HCT116 (cell line): ENCODE measurements at regions not wholly inside any gene's neighbourhood (a gene's known extent, or its start where the extent isn't known, plus 50 kb on each side); places are given as distances from the start of the nearest gene placed in this dataset.

Experiments used
- ATAC-seq: fragments of 200-7000 bp; cut with Tn5 transposase; 2 replicates; pipeline ENCODE4 v1.9.1; 2020; ENCODE audit warnings: mild to moderate bottlenecking, moderate library complexity
- BruUV-seq: library from RNA; stranded (reverse); fragments of 400-500 nt; replicated peaks from 2 replicates; lab custom pipeline; 2021; lab: Mats Ljungman, UMichigan
- CTCF ChIA-PET: fragments of 300-600 bp; sonication (Branson Sonifier 250); formaldehyde crosslinking; loops from one replicate; lab custom pipeline; 2021; ENCODE audit warnings: antibody characterized with exemption; lab: Charles Lee
- POLR2A ChIA-PET: fragments of 300-600, 350-600 bp; sonication (Branson Sonifier 250); formaldehyde crosslinking; loops from one replicate; lab custom pipeline; 2021; ENCODE audit warnings: antibody characterized with exemption; lab: Charles Lee
- RAD21 ChIA-PET, 2 experiments: fragments of 300-600 bp; sonication (Branson Sonifier 250); formaldehyde crosslinking; loops; one replicate each; lab custom pipeline; 2023; ENCODE audit warnings: low total read pairs in 2 of 2; ENCODE audit not compliant: uncharacterized antibody in 2 of 2, unreplicated experiment in 2 of 2, low non-redundant PET in 1 of 2; lab: Charles Lee
- DNase-seq: peaks from one replicate; pipeline ENCODE4 v3.0.0-alpha.2; 2010; ENCODE audit warnings: low read depth, low spot score
- H2AFZ ChIP-seq: fragments of 200-600 bp; shearing (Covaris generic), sonication (generic); 2 replicates; pipeline ENCODE4 v1.6.1; 2017; ENCODE audit warnings: low read depth, mixed run types, mixed read lengths, antibody characterized with exemption, low read length; ENCODE audit not compliant: poor library complexity, severe bottlenecking
- H3K27ac ChIP-seq: 2 replicates; pipeline ENCODE4 v1.5.1; 2012; ENCODE audit warnings: low read depth, low read length
- H3K27me3 ChIP-seq: fragments of 200-600 bp; sonication (generic); 2 replicates; pipeline ENCODE4 v1.6.1; 2016; ENCODE audit warnings: mixed run types, low read length, mixed read lengths; ENCODE audit not compliant: insufficient read depth
- H3K36me3 ChIP-seq, 2 experiments: fragments of 200-500 bp in 1 of 2; fragments of 200-600 bp in 1 of 2; sonication (Bioruptor generic) in 1 of 2; sonication (generic) in 1 of 2; 2 replicates each; pipeline versions ENCODE4 v1.5.1 to v1.6.1; 2014 to 2016; ENCODE audit warnings: low read length in 2 of 2, inconsistent platforms in 1 of 2, mixed read lengths in 1 of 2, mixed run types in 1 of 2; ENCODE audit not compliant: insufficient read depth in 2 of 2, control insufficient read depth in 1 of 2
- H3K4me1 ChIP-seq, 2 experiments: fragments of 200-600 bp in 1 of 2; sonication (generic) in 1 of 2; 2 replicates each; pipeline versions ENCODE4 v1.5.1 to v1.6.1; 2012 to 2017; ENCODE audit warnings: low read length in 2 of 2, inconsistent platforms in 1 of 2, mild to moderate bottlenecking in 1 of 2, mixed read lengths in 1 of 2, mixed run types in 1 of 2, moderate library complexity in 1 of 2; ENCODE audit not compliant: insufficient read depth in 2 of 2, control insufficient read depth in 1 of 2
- H3K4me2 ChIP-seq: fragments of 200-600 bp; sonication (generic); 2 replicates; pipeline ENCODE4 v1.6.1; 2017; ENCODE audit warnings: mixed run types, low read length, mixed read lengths
- H3K4me3 ChIP-seq, 2 experiments: fragments of 200-600 bp in 1 of 2; sonication (generic) in 1 of 2; replicated peaks in 1 of 2; 2 replicates each; pipeline ENCODE4 v1.5.1; 2011 to 2016; ENCODE audit warnings: low read length in 2 of 2, control low read depth in 1 of 2, low read depth in 1 of 2, mild to moderate bottlenecking in 1 of 2, mixed read lengths in 1 of 2, mixed run types in 1 of 2
- H3K79me2 ChIP-seq: fragments of 200-600 bp; sonication (generic); 2 replicates; pipeline ENCODE4 v1.6.1; 2017; ENCODE audit warnings: mild to moderate bottlenecking, mixed run types, low read length, moderate library complexity, mixed read lengths; ENCODE audit not compliant: insufficient read depth
- H3K9ac ChIP-seq: fragments of 200-600 bp; sonication (generic); 2 replicates; pipeline ENCODE4 v1.6.1; 2016; ENCODE audit warnings: low read length, mixed read lengths
- H3K9me2 ChIP-seq: fragments of 200-600 bp; sonication (generic), shearing (Covaris generic); 2 replicates; pipeline ENCODE4 v1.6.1; 2017; ENCODE audit warnings: mixed run types, mild to moderate bottlenecking, moderate library complexity; ENCODE audit not compliant: insufficient read depth
- H3K9me3 ChIP-seq, 2 experiments: fragments of 200-500 bp in 1 of 2; fragments of 200-600 bp in 1 of 2; sonication (Bioruptor generic) in 1 of 2; sonication (generic) in 1 of 2; 2 replicates each; pipeline ENCODE4 v1.6.1; 2014 to 2017; ENCODE audit warnings: low read length in 2 of 2, mixed read lengths in 2 of 2, inconsistent platforms in 1 of 2, low read depth in 1 of 2, mild to moderate bottlenecking in 1 of 2, mixed run types in 1 of 2, moderate library complexity in 1 of 2; ENCODE audit not compliant: control insufficient read depth in 1 of 2, insufficient read depth in 1 of 2
- H4K20me1 ChIP-seq: fragments of 200-600 bp; sonication (generic), shearing (Covaris generic); 2 replicates; pipeline ENCODE4 v1.6.1; 2017; ENCODE audit warnings: mixed run types, mild to moderate bottlenecking, moderate library complexity; ENCODE audit not compliant: insufficient read depth
- CEBPB ChIP-seq: IDR thresholded peaks from 2 replicates; pipeline ENCODE4 v1.6.1; 2012; ENCODE audit warnings: low read depth
- EGR1 ChIP-seq: IDR thresholded peaks from 2 replicates; pipeline ENCODE4 v1.6.1; 2012; ENCODE audit warnings: low read depth
- EZH2 ChIP-seq: fragments of 200-600 bp; sonication (generic); IDR thresholded peaks from 2 replicates; pipeline ENCODE4 v1.6.1; 2017; ENCODE audit warnings: antibody characterized with exemption, mixed run types
- EZH2phosphoT487 ChIP-seq: fragments of 200-600 bp; IDR thresholded peaks from 2 replicates; pipeline ENCODE4 v1.6.1; 2018; ENCODE audit warnings: antibody characterized with exemption, borderline replicate concordance
- POLR2A ChIP-seq: IDR thresholded peaks from 2 replicates; pipeline ENCODE4 v1.7.0; 2011; ENCODE audit warnings: borderline replicate concordance; ENCODE audit not compliant: insufficient read depth, insufficient read length; ENCODE audit errors: extremely low read depth
- POLR2AphosphoS5 ChIP-seq: IDR thresholded peaks from 2 replicates; pipeline ENCODE4 v1.6.1; 2011; ENCODE audit warnings: mild to moderate bottlenecking, low read depth, low read length, moderate library complexity
- RAD21 ChIP-seq: IDR thresholded peaks from 2 replicates; pipeline ENCODE4 v1.6.1; 2012; ENCODE audit warnings: low read depth, mild to moderate bottlenecking
- SIN3A ChIP-seq: IDR thresholded peaks from 2 replicates; pipeline ENCODE4 v1.6.1; 2012; ENCODE audit warnings: low read depth
- TCF7L2 ChIP-seq: IDR thresholded peaks from 2 replicates; pipeline ENCODE4 v1.7.0; 2011; ENCODE audit warnings: borderline replicate concordance, inconsistent platforms; ENCODE audit not compliant: insufficient read depth, insufficient read length; ENCODE audit errors: extremely low read depth
- YY1 ChIP-seq: IDR thresholded peaks from 2 replicates; pipeline ENCODE4 v1.6.1; 2011; ENCODE audit warnings: low read length, low read depth, moderate library complexity, mild to moderate bottlenecking; ENCODE audit not compliant: insufficient replicate concordance; ENCODE audit errors: extremely low read depth
- ZFX ChIP-seq: fragments of 450-650 bp; IDR thresholded peaks from 2 replicates; pipeline ENCODE4 v1.6.1; 2017
- ZNF274 ChIP-seq: fragments of 200-500 bp; sonication (Bioruptor generic); IDR thresholded peaks from 2 replicates; pipeline ENCODE4 v1.6.1; 2014; ENCODE audit warnings: mild to moderate bottlenecking, low read depth, low read length, inconsistent platforms
- intact Hi-C: fragments of 100-400 bp; cut with micrococcal nuclease; formaldehyde crosslinking; loops from 2 replicates; pipeline ENCODE4 v1.10.0; 2022
- TF ChIP-seq, protein P1 (sequence below): IDR thresholded peaks from 2 replicates; pipeline ENCODE4 v1.6.1; 2011; ENCODE audit warnings: mild to moderate bottlenecking, low read length, moderate library complexity; ENCODE audit not compliant: insufficient replicate concordance; ENCODE audit errors: extremely low read depth
- TF ChIP-seq, protein P2 (sequence below): IDR thresholded peaks from 2 replicates; pipeline ENCODE4 v1.6.1; 2012

DNA sequence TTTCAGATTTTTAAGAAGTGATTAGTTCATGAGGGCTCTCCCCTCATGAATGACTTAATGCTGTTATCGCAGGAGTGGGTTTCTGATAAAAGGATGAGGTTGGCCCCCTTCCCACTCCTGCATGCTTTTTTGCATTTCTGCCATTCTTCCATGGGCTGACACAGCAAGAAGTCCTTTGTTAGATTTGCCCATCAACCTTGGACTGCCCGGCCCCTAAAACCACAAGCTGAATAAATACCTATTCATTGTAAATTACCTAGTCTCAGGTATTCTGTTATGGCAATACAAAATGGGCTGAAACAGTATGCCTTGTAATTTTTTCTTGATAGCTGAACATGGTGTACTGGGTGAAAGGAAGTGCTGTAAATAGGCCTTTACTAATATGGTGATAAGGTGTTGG, 72.7 kb upstream of the DPH5 start:
- H3K4me1 ChIP-seq, result no peaks in the 10 kb centered on the region
- H3K4me2 ChIP-seq, result no peak overlapping the region
- CTCF ChIA-PET, result no interaction called here
- no peak overlapping the region for H3K9ac ChIP-seq
- POLR2A ChIA-PET, result no interaction called here
- no TSS peak for BruUV-seq
- H3K27ac ChIP-seq, result no peak overlapping the region
- H3K36me3 ChIP-seq, result no peaks in the 10 kb centered on the region
- no peaks in the 10 kb centered on the region for H3K9me3 ChIP-seq
- no peaks in the 10 kb centered on the region for H3K27me3 ChIP-seq
- H2AFZ ChIP-seq, result no peak overlapping the region
- RAD21 ChIA-PET, result no interaction called here
- no peak for ATAC-seq
- H3K9me2 ChIP-seq, result no peaks in the 10 kb centered on the region
- H4K20me1 ChIP-seq, result no peaks in the 10 kb centered on the region
- DNase-seq, result no peak
- H3K4me3 ChIP-seq, result no peak overlapping the region
- intact Hi-C loops, result no loop called here
- TF ChIP-seq POLR2AphosphoS5 (no peak), RAD21 (no peak), SIN3A (no peak), CEBPB (no peak), EZH2 (no peak), ZFX (no peak), POLR2A (no peak), EGR1 (no peak), EZH2phosphoT487 (no peak), TCF7L2 (no peak), ZNF274 (no peak), YY1 (no peak)
- TF ChIP-seq, protein P1, sequence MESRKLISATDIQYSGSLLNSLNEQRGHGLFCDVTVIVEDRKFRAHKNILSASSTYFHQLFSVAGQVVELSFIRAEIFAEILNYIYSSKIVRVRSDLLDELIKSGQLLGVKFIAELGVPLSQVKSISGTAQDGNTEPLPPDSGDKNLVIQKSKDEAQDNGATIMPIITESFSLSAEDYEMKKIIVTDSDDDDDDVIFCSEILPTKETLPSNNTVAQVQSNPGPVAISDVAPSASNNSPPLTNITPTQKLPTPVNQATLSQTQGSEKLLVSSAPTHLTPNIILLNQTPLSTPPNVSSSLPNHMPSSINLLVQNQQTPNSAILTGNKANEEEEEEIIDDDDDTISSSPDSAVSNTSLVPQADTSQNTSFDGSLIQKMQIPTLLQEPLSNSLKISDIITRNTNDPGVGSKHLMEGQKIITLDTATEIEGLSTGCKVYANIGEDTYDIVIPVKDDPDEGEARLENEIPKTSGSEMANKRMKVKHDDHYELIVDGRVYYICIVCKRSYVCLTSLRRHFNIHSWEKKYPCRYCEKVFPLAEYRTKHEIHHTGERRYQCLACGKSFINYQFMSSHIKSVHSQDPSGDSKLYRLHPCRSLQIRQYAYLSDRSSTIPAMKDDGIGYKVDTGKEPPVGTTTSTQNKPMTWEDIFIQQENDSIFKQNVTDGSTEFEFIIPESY, result no peak
- TF ChIP-seq, protein P2, sequence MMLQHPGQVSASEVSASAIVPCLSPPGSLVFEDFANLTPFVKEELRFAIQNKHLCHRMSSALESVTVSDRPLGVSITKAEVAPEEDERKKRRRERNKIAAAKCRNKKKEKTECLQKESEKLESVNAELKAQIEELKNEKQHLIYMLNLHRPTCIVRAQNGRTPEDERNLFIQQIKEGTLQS, result no peak
- TF ChIP-seq, all 23 proteins: peak for 0
- H3K79me2 ChIP-seq, result no peaks in the 10 kb centered on the region
